Esophagus muscularis mucosa (tissue), 4 donors: ENCODE measurements at regions not wholly inside any gene's neighbourhood (a gene's known extent, or its start where the extent isn't known, plus 50 kb on each side); places are given as distances from the start of the nearest gene placed in this dataset.

Experiments
- DNase-seq: peaks from one replicate; pipeline ENCODE4 v3.0.0-alpha.2; 2017; ENCODE audit errors: extremely low spot score
- H3K27ac ChIP-seq, 4 donors: fragments of 200-600 bp; sonication (generic); replicated peaks in 1 of 4; 1 replicate in 3 of 4; 2 replicates in 1 of 4; pipeline ENCODE4 v1.5.1; 2016 to 2019; ENCODE audit warnings: mild to moderate bottlenecking in 1 of 4
- H3K27me3 ChIP-seq, 4 donors: fragments of 200-600 bp; sonication (generic); one replicate each; pipeline versions ENCODE4 v1.5.1 to v1.6.0; 2016 to 2019
- H3K36me3 ChIP-seq, 4 donors: fragments of 200-600 bp; sonication (generic); one replicate each; pipeline ENCODE4 v1.5.1; 2016 to 2019
- H3K4me1 ChIP-seq, 4 donors: fragments of 200-600 bp; sonication (generic); one replicate each; pipeline ENCODE4 v1.5.1; 2016 to 2019
- H3K4me3 ChIP-seq, 4 donors: fragments of 200-600 bp; sonication (generic); 1 replicate in 2 of 4; 2 replicates in 2 of 4; pipeline ENCODE4 v1.5.1; 2016 to 2019; ENCODE audit warnings: mild to moderate bottlenecking in 4 of 4, moderate library complexity in 1 of 4
- H3K9me3 ChIP-seq, 4 donors: fragments of 200-600 bp; sonication (generic); 1 replicate in 3 of 4; 2 replicates in 1 of 4; pipeline ENCODE4 v1.5.1; 2016 to 2019
- EP300 ChIP-seq: sonication (generic); formaldehyde crosslinking; IDR thresholded peaks from one replicate; pipeline ENCODE4 v1.6.1; 2017; ENCODE audit warnings: antibody characterized with exemption
- POLR2A ChIP-seq: fragments of 450-650 bp; IDR thresholded peaks from one replicate; pipeline ENCODE4 v1.6.1; 2017; ENCODE audit warnings: antibody characterized with exemption, moderate library complexity, mild to moderate bottlenecking, low read depth
- POLR2AphosphoS5 ChIP-seq, 2 donors: sonication (generic); formaldehyde crosslinking; IDR thresholded peaks; one replicate each; pipeline ENCODE4 v1.6.1; 2017; ENCODE audit warnings: antibody characterized with exemption in 2 of 2
- WGBS: methylation state at CpG from one replicate; pipeline ENCODE4 v1.1.5; 2018; 5-methylcytosine and 5-hydroxymethylcytosine counted together
- intact Hi-C: fragments of 100-400 bp; cut with DNase I; formaldehyde crosslinking; loops from one replicate; pipeline ENCODE4 v1.15.1; 2023
- TF ChIP-seq, protein P1 (sequence below), 3 experiments: fragments of 200-600 bp in 2 of 3; fragments of 450-650 bp in 1 of 3; sonication (generic) in 2 of 3; IDR thresholded peaks; one replicate each; pipeline ENCODE4 v1.5.1; 2017 to 2019; ENCODE audit warnings: antibody characterized with exemption in 3 of 3, mild to moderate bottlenecking in 2 of 3, moderate library complexity in 1 of 3

DNA sequence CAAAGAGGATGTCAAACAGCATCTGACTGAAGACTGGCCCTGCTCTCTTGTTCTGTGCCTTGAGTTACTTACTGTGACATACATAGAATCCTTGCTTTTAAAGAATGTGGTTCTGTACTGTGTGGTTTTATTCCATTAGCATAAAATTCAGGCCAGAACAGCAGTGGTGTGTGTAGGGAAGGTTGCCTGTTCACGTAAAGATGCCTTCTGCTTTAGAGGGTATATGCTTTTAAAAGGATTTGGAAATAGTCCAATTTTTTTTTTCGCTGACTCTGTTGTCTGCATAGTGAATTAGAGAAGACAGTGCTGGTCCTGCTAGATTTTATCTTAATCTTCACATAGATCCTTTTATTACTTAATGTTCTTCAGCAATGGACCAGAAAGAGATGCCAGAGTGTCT lies 470.8 kb upstream of the SEMA3A start:
- intact Hi-C loops: no loop called here
- Histone ChIP-seq H3K36me3 (no peaks in the 10 kb centered on the region), H3K9me3 (no peaks in the 10 kb centered on the region), H3K27me3 (no peaks in the 10 kb centered on the region), H3K27ac (no peak overlapping the region), H3K4me1 (peaks cover 0 to 38% (median 25%) of the 10 kb centered on the region in 4 donors), H3K4me3 (no peak overlapping the region)
- no peak for DNase-seq
- TF ChIP-seq POLR2A: no peak
- TF ChIP-seq EP300: no peak
- TF ChIP-seq POLR2AphosphoS5 (IDR thresholded peaks at IDR 0.05): no peak
- TF ChIP-seq, protein P1, sequence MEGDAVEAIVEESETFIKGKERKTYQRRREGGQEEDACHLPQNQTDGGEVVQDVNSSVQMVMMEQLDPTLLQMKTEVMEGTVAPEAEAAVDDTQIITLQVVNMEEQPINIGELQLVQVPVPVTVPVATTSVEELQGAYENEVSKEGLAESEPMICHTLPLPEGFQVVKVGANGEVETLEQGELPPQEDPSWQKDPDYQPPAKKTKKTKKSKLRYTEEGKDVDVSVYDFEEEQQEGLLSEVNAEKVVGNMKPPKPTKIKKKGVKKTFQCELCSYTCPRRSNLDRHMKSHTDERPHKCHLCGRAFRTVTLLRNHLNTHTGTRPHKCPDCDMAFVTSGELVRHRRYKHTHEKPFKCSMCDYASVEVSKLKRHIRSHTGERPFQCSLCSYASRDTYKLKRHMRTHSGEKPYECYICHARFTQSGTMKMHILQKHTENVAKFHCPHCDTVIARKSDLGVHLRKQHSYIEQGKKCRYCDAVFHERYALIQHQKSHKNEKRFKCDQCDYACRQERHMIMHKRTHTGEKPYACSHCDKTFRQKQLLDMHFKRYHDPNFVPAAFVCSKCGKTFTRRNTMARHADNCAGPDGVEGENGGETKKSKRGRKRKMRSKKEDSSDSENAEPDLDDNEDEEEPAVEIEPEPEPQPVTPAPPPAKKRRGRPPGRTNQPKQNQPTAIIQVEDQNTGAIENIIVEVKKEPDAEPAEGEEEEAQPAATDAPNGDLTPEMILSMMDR (IDR thresholded peaks at IDR 0.05): no peak
- WGBS: 81% methylated on average over 2 of the region's 2 CpGs

DNA sequence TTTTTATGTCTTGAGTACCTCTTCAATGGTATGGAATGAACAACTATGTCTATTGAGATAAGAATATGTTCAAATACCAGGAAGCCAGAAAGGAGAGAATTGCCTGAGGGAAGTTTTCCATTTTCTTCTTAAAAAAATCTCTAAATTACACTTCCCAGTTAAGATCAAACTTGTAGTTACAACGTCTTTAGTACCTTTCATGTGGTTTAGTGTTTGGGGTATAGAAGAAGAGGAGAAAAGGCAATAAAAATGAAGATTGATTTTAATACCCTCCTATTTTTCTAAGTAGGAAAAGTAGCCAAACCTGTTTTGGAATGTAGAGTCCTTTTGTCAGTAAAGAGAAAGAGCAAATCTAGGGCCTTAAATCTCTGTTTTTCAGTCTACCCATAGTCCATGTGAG lies 470.0 kb upstream of the SEMA3A start:
- Histone ChIP-seq H3K4me3 (no peak overlapping the region), H3K36me3 (no peaks in the 10 kb centered on the region), H3K27ac (no peak overlapping the region), H3K4me1 (peaks cover 0 to 37% (median 25%) of the 10 kb centered on the region in 4 donors), H3K9me3 (no peaks in the 10 kb centered on the region), H3K27me3 (no peaks in the 10 kb centered on the region)
- 97% methylated on average over 1 of the region's 1 CpG for WGBS
- TF ChIP-seq POLR2A (no peak), POLR2AphosphoS5 (IDR thresholded peaks at IDR 0.05) (no peak), EP300 (no peak)
- TF ChIP-seq, protein P1 (IDR thresholded peaks at IDR 0.05): no peak
- no peak for DNase-seq
- intact Hi-C loops: no loop called here

DNA sequence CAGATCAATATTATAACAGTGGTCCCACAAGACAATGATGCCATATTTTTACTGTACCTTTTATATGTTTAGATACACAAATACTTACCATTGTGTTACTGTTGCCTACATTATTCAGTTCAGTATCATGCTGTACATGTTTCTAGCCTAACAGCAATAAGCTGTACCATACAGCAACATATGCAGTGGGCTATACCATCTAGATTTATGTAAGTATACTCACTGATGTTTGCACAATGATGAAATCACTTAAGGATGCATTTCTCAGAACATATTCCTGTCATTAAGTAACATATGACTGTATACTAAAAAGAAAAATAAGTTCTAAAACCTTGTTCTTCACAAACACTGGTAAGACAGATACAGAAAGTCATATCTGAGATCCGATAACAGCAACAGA lies 468.6 kb upstream of the SEMA3A start:
- no peak for DNase-seq
- TF ChIP-seq POLR2A: no peak
- no peak for TF ChIP-seq POLR2AphosphoS5 (IDR thresholded peaks at IDR 0.05)
- TF ChIP-seq, protein P1 (IDR thresholded peaks at IDR 0.05): no peak
- no peak for TF ChIP-seq EP300
- Histone ChIP-seq H3K27me3 (no peaks in the 10 kb centered on the region), H3K36me3 (no peaks in the 10 kb centered on the region), H3K27ac (no peak overlapping the region), H3K9me3 (no peaks in the 10 kb centered on the region), H3K4me3 (peak overlapping the region in 1 of 4 donors; percentile 13), H3K4me1 (peaks cover 0 to 23% (median 16%) of the 10 kb centered on the region in 4 donors)
- WGBS: 82% methylated on average over 1 of the region's 1 CpG
- intact Hi-C loops: no loop called here

DNA sequence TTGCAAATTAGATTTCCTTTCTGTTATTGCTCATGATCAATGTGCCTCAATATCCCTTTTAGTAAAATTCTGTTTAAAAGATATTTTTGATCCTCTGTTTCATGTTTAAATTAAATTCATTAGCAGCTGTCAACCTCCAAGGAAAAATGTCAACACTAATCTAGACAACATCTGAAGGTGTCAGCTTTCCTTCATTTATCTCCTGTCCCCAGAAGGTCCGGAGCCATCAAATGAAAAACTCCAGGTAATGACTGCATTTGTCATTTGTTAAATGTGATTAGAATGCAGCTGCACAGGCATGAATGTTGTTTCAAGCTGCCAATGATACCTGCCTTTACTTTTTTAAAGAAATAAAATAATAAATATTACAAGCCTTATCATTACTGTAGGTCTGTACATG lies 463.7 kb upstream of the SEMA3A start:
- DNase-seq: no peak
- TF ChIP-seq, protein P1 (IDR thresholded peaks at IDR 0.05): no peak
- TF ChIP-seq EP300 (no peak), POLR2AphosphoS5 (IDR thresholded peaks at IDR 0.05) (no peak), POLR2A (no peak)
- peaks cover 0 to 9% (median 0%) of the 10 kb centered on the region in 4 donors for H3K4me1 ChIP-seq

DNA sequence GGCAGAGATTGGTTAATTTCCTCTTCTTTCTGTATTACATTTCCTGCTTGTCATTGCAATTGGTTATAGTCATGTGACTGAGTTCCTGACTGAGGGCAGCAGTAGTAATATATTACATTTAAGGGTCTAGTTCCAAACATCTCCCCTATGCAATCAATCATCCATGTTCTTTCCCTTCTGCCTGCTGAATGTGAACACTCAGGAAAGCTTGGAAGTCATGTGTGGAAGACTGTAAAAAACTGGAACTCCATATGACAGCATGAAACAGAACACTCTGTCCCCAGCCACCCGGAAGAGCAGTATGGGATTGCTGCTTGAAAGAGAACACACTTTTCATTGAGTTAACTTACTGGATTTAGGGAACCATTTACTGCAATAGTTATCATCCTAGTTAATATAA lies 459.7 kb upstream of the SEMA3A start:
- H3K36me3 ChIP-seq: no peaks in the 10 kb centered on the region
- DNase-seq: no peak
- no peaks in the 10 kb centered on the region for H3K27me3 ChIP-seq
- WGBS: 71% methylated on average over 1 of the region's 1 CpG
- intact Hi-C loops: no loop called here
- H3K27ac ChIP-seq: no peak overlapping the region
- no peaks in the 10 kb centered on the region for H3K9me3 ChIP-seq
- TF ChIP-seq POLR2AphosphoS5 (IDR thresholded peaks at IDR 0.05) (no peak), EP300 (peak; percentile 21)
- peaks cover 0 to 20% (median 0%) of the 10 kb centered on the region in 4 donors for H3K4me1 ChIP-seq
- no peak overlapping the region for H3K4me3 ChIP-seq

More for the DNA sequence above, 463.7 kb upstream of the SEMA3A start:
- H3K27ac ChIP-seq: no peak overlapping the region
- intact Hi-C loops: no loop called here
- no peak overlapping the region for H3K4me3 ChIP-seq
- no peaks in the 10 kb centered on the region for H3K9me3 ChIP-seq
- WGBS: 92% methylated on average over 1 of the region's 1 CpG
- H3K27me3 ChIP-seq: no peaks in the 10 kb centered on the region
- H3K36me3 ChIP-seq: no peaks in the 10 kb centered on the region
